Islet precursor cell (in vitro differentiated cells): ENCODE measurements at regions not wholly inside any gene's neighbourhood (a gene's known extent, or its start where the extent isn't known, plus 50 kb on each side); places are given as distances from the start of the nearest gene placed in this dataset.

Experiments used
- DNase-seq: peaks from one replicate; pipeline ENCODE4 v3.0.0-alpha.2; 2018

GRCh38 chrX:30008031-30008430, 207.3 kb upstream of the MAGEB2 start:
- no peak for DNase-seq

GRCh38 chrX:30010471-30010870, 204.9 kb upstream of the MAGEB2 start:
- no peak for DNase-seq

GRCh38 chrX:30015440-30015839, 199.9 kb upstream of the MAGEB2 start:
- no peak for DNase-seq

- peak; percentile 48 for DNase-seq
These were observed 187.7 kb upstream of the MAGEB2 start for GRCh38 chrX:30027636-30028035.

- DNase-seq = peak; percentile 48
These were observed 179.0 kb upstream of the MAGEB2 start for GRCh38 chrX:30036406-30036805.

GRCh38 chrX:30039768-30040167, 175.6 kb upstream of the MAGEB2 start:
- DNase-seq = no peak

- DNase-seq = no peak
These were observed 154.6 kb upstream of the MAGEB2 start for GRCh38 chrX:30060718-30061117.

DNA sequence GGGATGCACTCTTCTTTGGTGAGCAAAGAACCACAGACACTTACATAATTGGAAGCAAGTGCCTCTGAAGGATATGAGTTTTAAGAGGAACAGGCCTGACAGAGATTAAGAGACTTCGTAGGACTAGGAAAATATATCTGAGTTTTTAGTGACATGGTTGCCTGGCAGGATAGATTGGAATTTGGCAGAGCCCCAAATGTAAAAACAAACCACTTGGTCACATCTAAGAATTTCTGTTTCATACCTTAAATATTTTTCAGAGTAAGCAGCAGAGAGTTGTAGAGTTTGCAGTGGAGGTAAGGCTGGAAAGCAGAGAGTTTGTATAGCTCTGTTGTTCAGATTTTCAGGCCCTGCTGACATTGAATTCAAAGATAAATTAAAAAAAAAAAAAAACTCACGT, 150.1 kb upstream of the MAGEB2 start:
- no peak for DNase-seq

DNA sequence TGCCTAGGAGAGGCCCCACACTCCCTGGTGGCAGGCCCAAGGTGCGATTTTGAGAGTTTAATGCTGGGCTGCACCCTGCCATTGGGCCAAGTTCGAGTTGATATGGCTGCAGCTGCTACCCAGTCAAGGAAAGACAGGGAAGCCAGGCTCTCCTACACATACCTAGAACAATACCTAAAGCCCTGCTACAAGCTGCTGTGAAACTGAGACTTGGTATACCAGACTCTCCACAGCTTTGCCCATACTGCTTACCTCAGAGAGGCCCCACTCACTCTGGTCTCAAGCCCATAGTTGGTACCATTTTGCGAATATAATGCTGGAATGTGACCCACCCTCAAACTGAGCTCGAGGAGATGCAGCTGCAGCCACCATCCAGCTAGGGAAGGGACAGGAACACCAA, 147.7 kb upstream of the MAGEB2 start:
- DNase-seq = no peak

DNA sequence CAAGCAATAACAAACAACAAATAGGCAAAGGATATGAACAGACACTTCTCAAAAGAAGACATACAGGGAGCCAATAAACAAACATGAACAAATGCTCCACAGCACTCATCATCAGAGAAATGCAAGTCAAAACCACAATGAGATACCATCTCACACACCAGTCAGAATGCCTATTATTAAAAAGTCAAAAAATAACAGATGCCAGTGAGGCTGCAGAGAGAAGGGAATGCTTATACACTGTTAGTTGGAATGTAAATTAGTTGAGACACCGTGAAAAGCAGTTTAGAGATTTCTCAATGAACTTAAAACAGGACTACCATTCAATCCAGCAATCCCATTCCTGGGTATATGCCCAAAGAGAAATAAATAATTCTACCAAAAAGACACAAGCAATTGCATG, 129.8 kb upstream of the MAGEB2 start:
- no peak for DNase-seq

GRCh38 chrX:30111431-30111830, 103.9 kb upstream of the MAGEB2 start:
- no peak for DNase-seq

DNA sequence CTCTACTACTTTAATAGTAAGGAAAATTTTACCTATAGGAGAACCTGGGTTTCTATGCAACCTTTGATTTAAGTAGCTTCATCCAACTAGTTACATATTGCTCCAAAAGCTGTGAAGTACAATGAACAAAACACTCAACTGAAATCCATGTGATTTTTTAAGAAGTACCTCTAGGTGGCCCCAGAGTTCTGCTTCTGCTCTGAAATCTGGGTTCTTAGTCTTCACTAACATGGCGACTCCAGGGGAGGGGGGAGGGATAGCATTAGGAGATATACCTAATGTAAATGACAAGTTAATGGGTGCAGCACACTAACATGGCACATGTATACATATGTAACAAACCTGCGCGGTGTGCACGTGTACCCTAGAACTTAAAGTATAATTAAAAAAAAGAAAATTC, 73.4 kb upstream of the MAGEB2 start:
- no peak for DNase-seq

DNA sequence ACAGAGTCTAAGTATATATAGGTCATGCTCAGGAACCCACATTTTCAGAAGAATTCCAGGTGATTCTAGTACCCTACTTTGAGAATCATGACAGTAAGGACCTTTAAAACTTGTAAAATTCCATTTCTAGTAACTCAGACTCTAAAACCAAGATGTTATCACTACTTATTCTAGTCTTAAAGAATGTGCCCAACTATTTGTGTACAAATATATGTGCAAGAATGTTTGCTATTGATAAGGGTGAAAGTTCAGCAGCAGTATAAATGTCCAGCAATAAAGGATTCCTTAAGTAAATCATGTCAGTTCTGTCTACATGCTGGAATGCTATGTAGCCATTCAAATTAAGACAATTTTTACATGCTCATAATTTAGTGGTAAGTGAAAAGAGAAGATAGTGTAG, 71.1 kb upstream of the MAGEB2 start:
- no peak for DNase-seq

DNA sequence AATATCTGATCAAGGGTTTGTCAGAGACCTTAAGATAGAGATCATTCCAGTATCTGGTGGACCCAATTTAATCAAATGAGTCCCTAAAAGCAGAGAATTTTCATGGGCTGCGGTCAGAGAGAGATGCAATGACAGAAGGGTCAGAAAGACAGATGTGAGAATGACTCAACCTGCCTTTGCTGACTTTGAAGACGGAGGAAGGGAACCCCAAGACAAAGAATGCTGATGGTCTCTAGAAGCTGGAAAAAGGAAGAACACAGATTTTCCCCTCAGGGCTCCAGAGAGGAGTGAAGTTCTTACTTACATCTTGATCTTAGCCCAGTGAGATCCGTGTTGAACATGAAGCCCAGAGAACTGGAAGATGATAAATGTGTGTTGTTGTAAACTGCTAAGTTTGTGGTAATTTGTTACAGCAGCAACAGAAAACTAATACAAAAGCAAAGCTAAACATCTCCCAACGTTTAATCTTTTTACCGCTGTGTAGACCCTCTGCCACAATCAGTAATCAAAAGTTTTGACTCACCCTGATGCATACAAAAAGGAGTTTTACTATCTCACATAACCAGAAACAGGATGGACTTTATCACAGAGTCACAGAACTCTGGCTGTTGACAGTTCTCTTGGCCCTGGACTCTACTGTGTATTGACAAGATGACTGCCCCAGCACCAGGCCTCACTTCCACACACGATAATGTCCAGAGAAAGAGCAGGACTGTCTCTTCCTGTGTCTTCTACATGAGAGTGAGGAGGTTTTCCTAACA, 70.2 kb upstream of the MAGEB2 start:
- no peak for DNase-seq

DNA sequence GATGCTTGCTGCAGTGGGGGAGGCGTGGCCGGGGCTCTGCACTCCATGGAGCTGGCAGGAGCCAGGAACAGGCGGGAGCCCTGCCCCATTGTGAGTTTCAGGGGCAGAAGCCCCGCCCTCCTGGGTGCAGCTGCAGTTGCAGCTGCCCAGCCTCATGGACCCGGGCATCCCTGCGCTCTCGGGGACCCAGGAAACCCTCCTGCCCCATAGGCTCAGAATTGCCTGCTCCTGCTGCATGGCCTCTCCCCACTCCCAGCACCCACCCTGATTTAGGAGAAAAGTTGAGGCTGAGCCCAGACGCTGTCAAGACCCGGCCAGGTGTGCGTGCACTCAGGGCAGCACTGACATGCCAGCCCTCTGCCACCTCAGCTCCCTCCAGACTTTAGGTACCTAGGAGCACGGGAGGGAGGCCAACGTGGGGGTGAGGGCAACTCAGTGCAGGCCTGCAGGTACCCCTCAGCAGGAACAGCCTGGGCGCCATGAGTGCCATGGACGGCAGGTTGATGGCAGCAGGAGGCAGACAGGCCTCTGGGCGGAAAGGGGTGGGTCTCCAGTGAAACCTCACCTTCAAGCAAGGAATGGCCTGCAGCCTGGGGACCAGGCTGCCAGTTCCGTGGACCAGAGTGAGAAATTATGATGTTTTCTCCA, 67.2 kb upstream of the MAGEB2 start:
- DNase-seq = no peak

DNA sequence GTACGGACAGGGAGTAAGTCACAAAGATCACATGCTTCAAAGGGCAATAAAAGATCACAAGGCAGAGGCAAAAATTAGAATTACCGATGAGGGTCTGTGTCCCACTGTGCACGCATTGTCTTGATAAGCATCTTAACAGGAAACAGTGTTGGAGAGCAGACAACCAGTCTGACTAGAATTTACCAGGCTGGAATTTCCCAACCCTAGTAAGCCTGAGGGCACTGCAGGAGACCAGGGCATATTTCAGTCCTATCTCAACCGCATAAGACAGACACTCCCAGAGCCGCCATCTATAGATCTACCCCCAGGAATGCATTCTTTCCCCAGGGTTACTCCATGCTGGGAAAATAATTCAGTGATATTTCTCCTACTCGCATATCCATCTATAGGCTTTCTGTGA, 66.2 kb upstream of the MAGEB2 start:
- peak; percentile 65 for DNase-seq

DNA sequence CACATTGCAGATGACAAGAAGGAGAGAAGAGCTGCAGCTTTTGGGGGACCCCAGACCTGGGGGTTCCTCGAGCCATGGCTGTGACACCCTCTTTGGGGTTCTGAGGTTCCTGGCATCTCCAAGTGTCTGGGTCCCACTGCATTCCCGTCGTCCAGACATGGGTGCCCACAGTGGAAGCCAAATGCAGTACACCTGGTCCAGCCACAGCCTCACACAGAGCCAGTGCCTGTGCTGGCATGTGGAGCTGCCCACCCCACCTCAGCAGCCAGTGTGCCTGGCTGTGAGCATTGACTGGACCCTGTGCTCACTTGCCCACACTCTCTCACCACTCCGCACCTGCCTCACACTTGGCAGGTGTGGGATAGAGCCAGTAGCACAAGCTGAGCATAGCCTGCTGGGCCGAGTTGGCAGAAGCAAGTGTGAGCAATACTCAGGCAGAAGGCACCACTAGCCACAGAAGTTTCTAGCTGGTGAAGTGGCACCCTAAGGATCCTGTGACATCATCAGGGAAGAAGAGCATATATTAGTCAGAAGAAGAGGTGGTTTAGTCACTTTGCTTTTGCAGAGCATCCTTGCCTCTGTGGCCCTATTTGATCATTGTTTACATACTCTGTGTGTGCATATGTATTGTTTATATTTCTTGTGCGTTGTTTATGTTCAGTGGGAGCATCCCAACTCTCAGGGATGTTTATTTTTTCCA, 65.0 kb upstream of the MAGEB2 start:
- no peak for DNase-seq

GRCh38 chrX:30151964-30152363, 63.4 kb upstream of the MAGEB2 start:
- no peak for DNase-seq

DNA sequence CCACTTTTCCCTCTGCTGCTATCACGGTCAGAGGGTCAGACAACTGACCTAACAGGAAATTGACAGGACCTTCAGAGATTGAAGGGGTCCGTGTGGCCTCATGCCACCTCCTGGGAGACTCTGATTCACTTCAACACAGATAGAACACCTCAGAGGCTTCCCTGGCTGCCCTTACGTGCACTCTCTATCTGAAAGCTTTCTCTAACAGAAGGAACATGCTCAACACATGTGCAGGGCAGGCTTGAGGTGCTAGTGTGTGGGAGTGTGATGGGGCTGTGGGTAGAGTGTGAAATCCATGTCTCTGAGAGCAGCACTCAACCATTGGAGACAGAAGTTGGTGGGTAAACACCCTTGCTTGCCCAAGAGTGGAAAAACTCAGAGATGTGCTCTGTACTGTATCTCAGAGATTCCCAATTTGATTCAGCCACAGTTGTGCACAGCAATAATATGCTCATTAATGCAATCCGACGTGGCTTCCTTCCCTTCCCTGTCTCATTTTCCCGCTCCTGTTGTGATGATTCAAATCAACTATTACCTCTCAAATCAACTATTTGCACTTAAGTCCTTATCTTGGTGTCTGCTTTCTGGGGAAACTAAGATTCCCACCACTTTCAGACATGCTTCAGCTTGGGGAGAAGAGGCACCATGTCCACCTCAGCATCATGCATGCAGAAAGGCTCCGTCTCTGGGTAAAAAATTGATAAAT, 62.0 kb upstream of the MAGEB2 start:
- DNase-seq = no peak

DNA sequence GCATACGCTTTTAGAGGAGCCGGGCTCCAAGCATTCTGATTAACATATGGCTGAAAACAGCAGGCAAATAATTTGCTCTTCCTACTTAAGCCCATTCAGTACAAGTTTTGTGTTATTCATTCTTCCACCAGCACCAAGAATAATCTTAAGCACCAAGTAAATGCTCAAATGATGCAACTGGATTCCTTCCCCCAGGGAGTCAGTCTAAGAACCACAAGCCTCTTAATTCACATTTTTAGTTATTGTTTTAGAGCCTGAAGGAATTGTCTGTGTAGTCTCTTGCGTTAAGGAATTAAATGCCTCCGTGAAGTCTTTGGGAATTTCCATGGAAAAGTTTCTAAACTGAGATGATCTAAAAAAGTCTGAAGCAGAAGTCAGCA, 61.5 kb upstream of the MAGEB2 start:
- DNase-seq = no peak

- DNase-seq = no peak
These were observed 59.4 kb upstream of the MAGEB2 start for GRCh38 chrX:30156009-30156408.

DNA sequence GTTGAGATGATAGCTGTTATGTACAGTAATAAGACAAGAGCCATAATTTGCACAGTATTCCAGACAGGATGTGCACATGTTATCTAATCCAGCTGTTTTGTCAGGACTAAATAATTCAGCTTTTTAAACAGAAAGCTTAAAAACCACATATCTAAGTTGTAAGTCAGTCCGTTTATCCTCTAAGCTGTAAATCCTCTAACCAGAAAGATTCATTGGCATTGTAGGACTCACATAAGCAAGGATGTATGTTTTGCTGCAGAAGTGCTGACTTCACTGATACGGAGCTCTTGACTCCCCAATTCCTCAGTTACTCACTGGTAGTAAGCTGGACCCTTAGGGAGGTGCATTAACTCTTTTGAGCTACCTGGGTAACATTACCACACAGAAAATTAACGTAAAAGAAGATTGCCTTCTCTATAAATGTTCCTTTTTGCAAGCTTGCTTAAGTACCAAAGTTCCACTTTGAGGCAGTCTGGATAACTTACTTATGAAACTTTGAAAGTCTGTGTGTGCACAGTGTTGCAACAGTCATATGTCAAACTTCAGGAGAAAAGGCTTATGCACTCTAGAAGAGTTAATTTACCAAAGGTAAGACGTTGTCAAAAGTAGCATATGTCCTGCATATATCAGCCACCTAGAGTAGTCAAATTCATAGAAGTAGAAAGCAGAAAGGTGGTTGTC, 58.3 kb upstream of the MAGEB2 start:
- DNase-seq = no peak

- no peak for DNase-seq
These were observed 54.3 kb upstream of the MAGEB2 start for GRCh38 chrX:30161043-30161442.
